GM12891 (cell line): ENCODE measurements at regions not wholly inside any gene's neighbourhood (a gene's known extent, or its start where the extent isn't known, plus 50 kb on each side); places are given as distances from the start of the nearest gene placed in this dataset.

Source experiments
- POLR2A ChIP-seq: IDR thresholded peaks from 2 replicates; pipeline ENCODE4 v1.6.1; 2011; ENCODE audit warnings: low read depth, low read length, control low read depth
- POLR2AphosphoS5 ChIP-seq: IDR thresholded peaks from 2 replicates; pipeline ENCODE4 v1.6.1; 2011; ENCODE audit warnings: low read depth, low read length, control low read depth

- TF ChIP-seq POLR2AphosphoS5 (no peak), POLR2A (no peak)
These were observed 72.0 kb downstream of the ALX1 start for GRCh38 chr12:85352016-85352415.
